Epidermal melanocyte (primary cell): ENCODE measurements at regions not wholly inside any gene's neighbourhood (a gene's known extent, or its start where the extent isn't known, plus 50 kb on each side); places are given as distances from the start of the nearest gene placed in this dataset.
A peak's percentile ranks its signal among the peaks of the same experiment; 100 is the strongest.

Experiments
- DNase-seq: peaks from one replicate; pipeline ENCODE4 v3.0.0; 2011; ENCODE audit warnings: low spot score; ENCODE audit not compliant: insufficient read length

GRCh38 chr6:159481897-159482296 lies 211.1 kb downstream of the SOD2 start:
- no peak for DNase-seq

- DNase-seq: no peak
Measured at GRCh38 chr6:159480471-159480870, 212.6 kb downstream of the SOD2 start.

- no peak for DNase-seq
Measured at GRCh38 chr6:159479146-159479545, 213.9 kb downstream of the SOD2 start.

- peak; percentile 23 for DNase-seq
Measured at GRCh38 chr6:159473475-159474263, 219.4 kb downstream of the SOD2 start.

- DNase-seq: no peak
Measured at GRCh38 chr6:159470397-159470796, 222.6 kb downstream of the SOD2 start.

- no peak for DNase-seq
Measured at GRCh38 chr6:159469443-159469842, 223.6 kb downstream of the SOD2 start.

- no peak for DNase-seq
Measured at GRCh38 chr6:159468994-159469393, 224.0 kb downstream of the SOD2 start.

GRCh38 chr6:159467473-159468041 lies 225.5 kb downstream of the SOD2 start:
- DNase-seq: no peak

- DNase-seq: no peak
Measured at GRCh38 chr6:159466926-159467325, 226.1 kb downstream of the SOD2 start.

GRCh38 chr6:159464816-159465215 lies 228.2 kb downstream of the SOD2 start:
- DNase-seq: no peak

- no peak for DNase-seq
Measured at GRCh38 chr6:159463119-159463829, 229.8 kb downstream of the SOD2 start.

- no peak for DNase-seq
Measured at GRCh38 chr6:159462431-159462830, 230.6 kb downstream of the SOD2 start.

GRCh38 chr6:159461998-159462397 lies 231.0 kb downstream of the SOD2 start:
- no peak for DNase-seq

- no peak for DNase-seq
Measured at GRCh38 chr6:159461266-159461665, 231.8 kb downstream of the SOD2 start.

- DNase-seq: no peak
Measured at GRCh38 chr6:159460476-159460875, 232.6 kb downstream of the SOD2 start.

- DNase-seq: no peak
Measured at GRCh38 chr6:159456349-159456748, 236.7 kb downstream of the SOD2 start.

- DNase-seq: no peak
Measured at GRCh38 chr6:159455700-159456274, 237.3 kb downstream of the SOD2 start.

GRCh38 chr6:159450815-159451465 lies 242.1 kb downstream of the SOD2 start:
- no peak for DNase-seq

GRCh38 chr6:159446340-159446739 lies 246.7 kb downstream of the SOD2 start:
- no peak for DNase-seq

- DNase-seq: no peak
Measured at GRCh38 chr6:159445351-159445750, 247.7 kb downstream of the SOD2 start.

GRCh38 chr6:159444056-159444760 lies 248.8 kb downstream of the SOD2 start:
- no peak for DNase-seq
